CD14-positive monocyte (primary cell): ENCODE measurements at regions not wholly inside any gene's neighbourhood (a gene's known extent, or its start where the extent isn't known, plus 50 kb on each side); places are given as distances from the start of the nearest gene placed in this dataset.

Source experiments
- DNase-seq, 3 donors: peaks; one replicate each; pipeline ENCODE4 v3.0.0-alpha.2; 2011 to 2022
- H2AFZ ChIP-seq: 2 replicates; pipeline ENCODE4 v1.6.0; 2012; ENCODE audit warnings: mild to moderate bottlenecking, low read depth, low read length, inconsistent platforms; ENCODE audit not compliant: insufficient read depth, poor library complexity, severe bottlenecking
- H3K27ac ChIP-seq, 2 donors: 1 replicate in 1 of 2; 2 replicates in 1 of 2; pipeline ENCODE4 v1.5.1; 2012 to 2013; ENCODE audit warnings: low read length in 2 of 2, control low read depth in 1 of 2, inconsistent platforms in 1 of 2, low read depth in 1 of 2, mild to moderate bottlenecking in 1 of 2
- H3K27me3 ChIP-seq, 2 donors: one replicate each; pipeline versions ENCODE4 v1.6.0 to v1.6.1; 2011 to 2013; ENCODE audit warnings: low read length in 2 of 2; ENCODE audit not compliant: control insufficient read depth in 2 of 2, insufficient read depth in 2 of 2
- H3K36me3 ChIP-seq, 2 donors: replicated peaks in 1 of 2; 1 replicate in 1 of 2; 2 replicates in 1 of 2; pipeline versions ENCODE4 v1.5.1 to v1.6.1; 2012 to 2013; ENCODE audit warnings: low read length in 2 of 2, control low read depth in 1 of 2, inconsistent platforms in 1 of 2, mild to moderate bottlenecking in 1 of 2; ENCODE audit not compliant: insufficient read depth in 2 of 2, control insufficient read depth in 1 of 2
- H3K4me1 ChIP-seq, 2 donors: 1 replicate in 1 of 2; 2 replicates in 1 of 2; pipeline versions ENCODE4 v1.5.1 to v1.6.1; 2012 to 2013; ENCODE audit warnings: low read length in 2 of 2, control low read depth in 1 of 2, inconsistent platforms in 1 of 2, mild to moderate bottlenecking in 1 of 2, moderate library complexity in 1 of 2; ENCODE audit not compliant: insufficient read depth in 2 of 2, control insufficient read depth in 1 of 2
- H3K4me2 ChIP-seq: replicated peaks from 2 replicates; pipeline ENCODE3; 2012; ENCODE audit warnings: low read length, moderate library complexity, mild to moderate bottlenecking; ENCODE audit not compliant: poor library complexity, severe bottlenecking; ENCODE audit errors: extremely low read depth
- H3K4me3 ChIP-seq, 3 experiments: fragments of 200-600 bp in 1 of 3; sonication (generic) in 1 of 3; replicated peaks in 1 of 3; 1 replicate in 2 of 3; 2 replicates in 1 of 3; pipeline ENCODE4 v1.5.1; 2011 to 2013; ENCODE audit warnings: low read length in 3 of 3, mild to moderate bottlenecking in 3 of 3, control low read depth in 2 of 3, low read depth in 2 of 3, inconsistent platforms in 1 of 3, moderate library complexity in 1 of 3
- H3K79me2 ChIP-seq: 2 replicates; pipeline ENCODE4 v1.6.0; 2012; ENCODE audit warnings: mild to moderate bottlenecking, control low read depth, inconsistent platforms, low read length, moderate library complexity; ENCODE audit not compliant: insufficient read depth
- H3K9ac ChIP-seq: 2 replicates; pipeline ENCODE4 v1.6.0; 2017; ENCODE audit warnings: low read length, mild to moderate bottlenecking; ENCODE audit not compliant: insufficient read depth, poor library complexity, severe bottlenecking
- H3K9me3 ChIP-seq, 2 donors: replicated peaks in 1 of 2; 1 replicate in 1 of 2; 2 replicates in 1 of 2; pipeline versions ENCODE4 v1.5.1 to v1.6.1; 2012 to 2013; ENCODE audit warnings: low read length in 2 of 2, control low read depth in 1 of 2; ENCODE audit not compliant: control insufficient read depth in 1 of 2, insufficient read depth in 1 of 2
- H4K20me1 ChIP-seq: 2 replicates; pipeline ENCODE4 v1.6.0; 2012; ENCODE audit warnings: mild to moderate bottlenecking, low read length, control low read depth, moderate library complexity; ENCODE audit not compliant: insufficient read depth
- H3K27ac Mint-ChIP-seq, 7 donors: one replicate each; pipeline ENCODE4 v1.8.0; 2020; ENCODE audit warnings: mild to moderate bottlenecking in 7 of 7, mixed read lengths in 7 of 7, moderate library complexity in 6 of 7, inconsistent platforms in 2 of 7
- H3K27me3 Mint-ChIP-seq, 3 donors: one replicate each; pipeline ENCODE4 v1.8.0; 2021 to 2022; ENCODE audit warnings: low read depth in 3 of 3, mild to moderate bottlenecking in 3 of 3, mixed read lengths in 3 of 3, moderate library complexity in 3 of 3, inconsistent platforms in 1 of 3
- H3K36me3 Mint-ChIP-seq, 2 donors: one replicate each; pipeline ENCODE4 v1.8.0; 2020; ENCODE audit warnings: mixed read lengths in 2 of 2, inconsistent platforms in 1 of 2, mild to moderate bottlenecking in 1 of 2
- H3K4me1 Mint-ChIP-seq: one replicate; pipeline ENCODE4 v1.8.0; 2020; ENCODE audit warnings: mild to moderate bottlenecking, mixed read lengths
- H3K4me3 Mint-ChIP-seq, 2 donors: one replicate each; pipeline ENCODE4 v1.8.0; 2020; ENCODE audit warnings: mild to moderate bottlenecking in 2 of 2, mixed read lengths in 2 of 2, moderate library complexity in 1 of 2
- H3K9me3 Mint-ChIP-seq, 7 donors: one replicate each; pipeline ENCODE4 v1.8.0; 2020 to 2022; ENCODE audit warnings: mixed read lengths in 7 of 7, mild to moderate bottlenecking in 6 of 7, moderate library complexity in 6 of 7, inconsistent platforms in 2 of 7
- CTCF ChIP-seq: fragments of 200-600 bp; IDR thresholded peaks from one replicate; pipeline ENCODE4 v1.8.0; 2022; ENCODE audit warnings: antibody characterized with exemption, mild to moderate bottlenecking
- WGBS: methylation state at CpG from one replicate; pipeline ENCODE4 v1.1.5; 2013; ENCODE audit warnings: missing lambda C conversion rate; ENCODE audit not compliant: insufficient coverage; 5-methylcytosine and 5-hydroxymethylcytosine counted together
- intact Hi-C, 2 donors: fragments of 100-400 bp; cut with micrococcal nuclease; formaldehyde crosslinking; loops; one replicate each; pipeline versions ENCODE4 v1.15.0 to v1.15.1; 2023

DNA sequence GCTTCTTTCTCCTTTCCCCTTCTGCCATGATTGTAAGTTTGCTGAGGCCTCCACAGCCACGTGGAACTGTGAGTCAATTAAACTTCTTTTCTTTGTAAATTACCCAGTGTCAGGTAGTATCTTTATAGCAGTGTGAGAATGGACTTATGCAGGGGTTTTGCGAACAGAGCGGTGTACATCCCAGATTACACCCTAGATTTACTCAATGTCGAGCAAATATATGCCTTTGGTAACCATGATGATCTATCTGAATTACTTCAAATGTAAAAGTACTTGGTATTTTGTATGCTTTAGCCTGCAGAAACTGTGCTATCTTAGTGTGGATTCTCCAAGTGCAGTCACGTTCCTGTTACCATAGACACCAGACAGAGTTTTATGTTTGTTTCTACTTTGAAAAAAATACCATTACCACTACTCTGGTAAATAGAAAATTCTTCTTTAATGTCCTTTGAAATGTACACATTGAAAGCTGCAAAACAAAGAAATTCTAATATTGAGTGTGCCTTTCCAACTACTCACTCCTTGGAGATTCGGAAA, 510.4 kb upstream of the ARGLU1 start:
- H3K9ac ChIP-seq: no peak overlapping the region
- Mint-ChIP-seq H3K27me3 (no peaks in the 10 kb centered on the region), H3K27ac (no peak overlapping the region), H3K4me1 (no peaks in the 10 kb centered on the region), H3K4me3 (no peak overlapping the region), H3K36me3 (no peaks in the 10 kb centered on the region), H3K9me3 (peaks cover 5 to 15% (median 10%) of the 10 kb centered on the region in 7 donors)
- DNase-seq: no peak
- H3K36me3 ChIP-seq: no peaks in the 10 kb centered on the region
- TF ChIP-seq CTCF: no peak
- H3K79me2 ChIP-seq: no peaks in the 10 kb centered on the region
- H3K9me3 ChIP-seq: peaks cover 9 to 24% of the 10 kb centered on the region in 2 donors
- H3K27ac ChIP-seq: no peak overlapping the region
- H3K4me1 ChIP-seq: no peaks in the 10 kb centered on the region
- no peaks in the 10 kb centered on the region for H4K20me1 ChIP-seq
- H3K4me3 ChIP-seq: no peak overlapping the region
- H3K4me2 ChIP-seq: no peak overlapping the region
- H2AFZ ChIP-seq: no peak overlapping the region
- WGBS: no CpG with 5 or more reads among the region's 6 CpGs
- intact Hi-C loops: no loop called here
- H3K27me3 ChIP-seq: no peaks in the 10 kb centered on the region

GRCh38 chr13:107076801-107077200, 508.9 kb upstream of the ARGLU1 start:
- H3K36me3 ChIP-seq: no peaks in the 10 kb centered on the region
- Mint-ChIP-seq H3K27ac (no peak overlapping the region), H3K27me3 (no peaks in the 10 kb centered on the region), H3K4me1 (no peaks in the 10 kb centered on the region), H3K4me3 (no peak overlapping the region), H3K9me3 (peaks cover 5 to 18% (median 13%) of the 10 kb centered on the region in 7 donors), H3K36me3 (no peaks in the 10 kb centered on the region)
- peaks cover 11 to 25% of the 10 kb centered on the region in 2 donors for H3K9me3 ChIP-seq
- no CpG with 5 or more reads among the region's 3 CpGs for WGBS
- H3K27ac ChIP-seq: no peak overlapping the region
- no peak overlapping the region for H3K4me2 ChIP-seq
- no peaks in the 10 kb centered on the region for H3K27me3 ChIP-seq
- H3K79me2 ChIP-seq: no peaks in the 10 kb centered on the region
- H3K9ac ChIP-seq: no peak overlapping the region
- H4K20me1 ChIP-seq: no peaks in the 10 kb centered on the region
- no peak for TF ChIP-seq CTCF
- no peak overlapping the region for H2AFZ ChIP-seq
- no peak overlapping the region for H3K4me3 ChIP-seq
- intact Hi-C loops: no loop called here
- no peak for DNase-seq
- H3K4me1 ChIP-seq: no peaks in the 10 kb centered on the region
